HCT116 (cell line): ENCODE measurements at regions not wholly inside any gene's neighbourhood (a gene's known extent, or its start where the extent isn't known, plus 50 kb on each side); places are given as distances from the start of the nearest gene placed in this dataset.

ENCODE experiments used
- ATAC-seq: fragments of 200-7000 bp; cut with Tn5 transposase; 2 replicates; pipeline ENCODE4 v1.9.1; 2020; ENCODE audit warnings: mild to moderate bottlenecking, moderate library complexity
- BruUV-seq: library from RNA; stranded (reverse); fragments of 400-500 nt; replicated peaks from 2 replicates; lab custom pipeline; 2021; lab: Mats Ljungman, UMichigan
- CTCF ChIA-PET: fragments of 300-600 bp; sonication (Branson Sonifier 250); formaldehyde crosslinking; loops from one replicate; lab custom pipeline; 2021; ENCODE audit warnings: antibody characterized with exemption; lab: Charles Lee
- POLR2A ChIA-PET: fragments of 300-600, 350-600 bp; sonication (Branson Sonifier 250); formaldehyde crosslinking; loops from one replicate; lab custom pipeline; 2021; ENCODE audit warnings: antibody characterized with exemption; lab: Charles Lee
- RAD21 ChIA-PET, 2 experiments: fragments of 300-600 bp; sonication (Branson Sonifier 250); formaldehyde crosslinking; loops; one replicate each; lab custom pipeline; 2023; ENCODE audit warnings: low total read pairs in 2 of 2; ENCODE audit not compliant: uncharacterized antibody in 2 of 2, unreplicated experiment in 2 of 2, low non-redundant PET in 1 of 2; lab: Charles Lee
- DNase-seq: peaks from one replicate; pipeline ENCODE4 v3.0.0-alpha.2; 2010; ENCODE audit warnings: low read depth, low spot score
- H2AFZ ChIP-seq: fragments of 200-600 bp; shearing (Covaris generic), sonication (generic); 2 replicates; pipeline ENCODE4 v1.6.1; 2017; ENCODE audit warnings: low read depth, mixed run types, mixed read lengths, antibody characterized with exemption, low read length; ENCODE audit not compliant: poor library complexity, severe bottlenecking
- H3K27ac ChIP-seq: 2 replicates; pipeline ENCODE4 v1.5.1; 2012; ENCODE audit warnings: low read depth, low read length
- H3K27me3 ChIP-seq: fragments of 200-600 bp; sonication (generic); 2 replicates; pipeline ENCODE4 v1.6.1; 2016; ENCODE audit warnings: mixed run types, low read length, mixed read lengths; ENCODE audit not compliant: insufficient read depth
- H3K36me3 ChIP-seq, 2 experiments: fragments of 200-500 bp in 1 of 2; fragments of 200-600 bp in 1 of 2; sonication (Bioruptor generic) in 1 of 2; sonication (generic) in 1 of 2; 2 replicates each; pipeline versions ENCODE4 v1.5.1 to v1.6.1; 2014 to 2016; ENCODE audit warnings: low read length in 2 of 2, inconsistent platforms in 1 of 2, mixed read lengths in 1 of 2, mixed run types in 1 of 2; ENCODE audit not compliant: insufficient read depth in 2 of 2, control insufficient read depth in 1 of 2
- H3K4me1 ChIP-seq, 2 experiments: fragments of 200-600 bp in 1 of 2; sonication (generic) in 1 of 2; 2 replicates each; pipeline versions ENCODE4 v1.5.1 to v1.6.1; 2012 to 2017; ENCODE audit warnings: low read length in 2 of 2, inconsistent platforms in 1 of 2, mild to moderate bottlenecking in 1 of 2, mixed read lengths in 1 of 2, mixed run types in 1 of 2, moderate library complexity in 1 of 2; ENCODE audit not compliant: insufficient read depth in 2 of 2, control insufficient read depth in 1 of 2
- H3K4me2 ChIP-seq: fragments of 200-600 bp; sonication (generic); 2 replicates; pipeline ENCODE4 v1.6.1; 2017; ENCODE audit warnings: mixed run types, low read length, mixed read lengths
- H3K4me3 ChIP-seq, 2 experiments: fragments of 200-600 bp in 1 of 2; sonication (generic) in 1 of 2; replicated peaks in 1 of 2; 2 replicates each; pipeline ENCODE4 v1.5.1; 2011 to 2016; ENCODE audit warnings: low read length in 2 of 2, control low read depth in 1 of 2, low read depth in 1 of 2, mild to moderate bottlenecking in 1 of 2, mixed read lengths in 1 of 2, mixed run types in 1 of 2
- H3K79me2 ChIP-seq: fragments of 200-600 bp; sonication (generic); 2 replicates; pipeline ENCODE4 v1.6.1; 2017; ENCODE audit warnings: mild to moderate bottlenecking, mixed run types, low read length, moderate library complexity, mixed read lengths; ENCODE audit not compliant: insufficient read depth
- H3K9ac ChIP-seq: fragments of 200-600 bp; sonication (generic); 2 replicates; pipeline ENCODE4 v1.6.1; 2016; ENCODE audit warnings: low read length, mixed read lengths
- H3K9me2 ChIP-seq: fragments of 200-600 bp; sonication (generic), shearing (Covaris generic); 2 replicates; pipeline ENCODE4 v1.6.1; 2017; ENCODE audit warnings: mixed run types, mild to moderate bottlenecking, moderate library complexity; ENCODE audit not compliant: insufficient read depth
- H3K9me3 ChIP-seq, 2 experiments: fragments of 200-500 bp in 1 of 2; fragments of 200-600 bp in 1 of 2; sonication (Bioruptor generic) in 1 of 2; sonication (generic) in 1 of 2; 2 replicates each; pipeline ENCODE4 v1.6.1; 2014 to 2017; ENCODE audit warnings: low read length in 2 of 2, mixed read lengths in 2 of 2, inconsistent platforms in 1 of 2, low read depth in 1 of 2, mild to moderate bottlenecking in 1 of 2, mixed run types in 1 of 2, moderate library complexity in 1 of 2; ENCODE audit not compliant: control insufficient read depth in 1 of 2, insufficient read depth in 1 of 2
- H4K20me1 ChIP-seq: fragments of 200-600 bp; sonication (generic), shearing (Covaris generic); 2 replicates; pipeline ENCODE4 v1.6.1; 2017; ENCODE audit warnings: mixed run types, mild to moderate bottlenecking, moderate library complexity; ENCODE audit not compliant: insufficient read depth
- EGR1 ChIP-seq: IDR thresholded peaks from 2 replicates; pipeline ENCODE4 v1.6.1; 2012; ENCODE audit warnings: low read depth
- TCF7L2 ChIP-seq: IDR thresholded peaks from 2 replicates; pipeline ENCODE4 v1.7.0; 2011; ENCODE audit warnings: borderline replicate concordance, inconsistent platforms; ENCODE audit not compliant: insufficient read depth, insufficient read length; ENCODE audit errors: extremely low read depth
- YY1 ChIP-seq: IDR thresholded peaks from 2 replicates; pipeline ENCODE4 v1.6.1; 2011; ENCODE audit warnings: low read length, low read depth, moderate library complexity, mild to moderate bottlenecking; ENCODE audit not compliant: insufficient replicate concordance; ENCODE audit errors: extremely low read depth
- intact Hi-C: fragments of 100-400 bp; cut with micrococcal nuclease; formaldehyde crosslinking; loops from 2 replicates; pipeline ENCODE4 v1.10.0; 2022
- TF ChIP-seq, protein P1 (sequence below): IDR thresholded peaks from 2 replicates; pipeline ENCODE4 v1.6.1; 2011; ENCODE audit warnings: mild to moderate bottlenecking, low read length, moderate library complexity; ENCODE audit not compliant: insufficient replicate concordance; ENCODE audit errors: extremely low read depth
- TF ChIP-seq, protein P2 (sequence below), 3 experiments: fragments of 200-600 bp in 1 of 3; sonication (generic) in 1 of 3; IDR thresholded peaks in 2 of 3; conservative IDR thresholded peaks in 1 of 3; 2 replicates each; pipeline ENCODE4 v1.5.1; 2012 to 2017; ENCODE audit warnings: low read depth in 2 of 3, low read length in 2 of 3, antibody characterized with exemption in 1 of 3, borderline replicate concordance in 1 of 3, control low read depth in 1 of 3, mild to moderate bottlenecking in 1 of 3, mixed read lengths in 1 of 3, mixed run types in 1 of 3, moderate library complexity in 1 of 3; ENCODE audit not compliant: insufficient read depth in 1 of 3

DNA sequence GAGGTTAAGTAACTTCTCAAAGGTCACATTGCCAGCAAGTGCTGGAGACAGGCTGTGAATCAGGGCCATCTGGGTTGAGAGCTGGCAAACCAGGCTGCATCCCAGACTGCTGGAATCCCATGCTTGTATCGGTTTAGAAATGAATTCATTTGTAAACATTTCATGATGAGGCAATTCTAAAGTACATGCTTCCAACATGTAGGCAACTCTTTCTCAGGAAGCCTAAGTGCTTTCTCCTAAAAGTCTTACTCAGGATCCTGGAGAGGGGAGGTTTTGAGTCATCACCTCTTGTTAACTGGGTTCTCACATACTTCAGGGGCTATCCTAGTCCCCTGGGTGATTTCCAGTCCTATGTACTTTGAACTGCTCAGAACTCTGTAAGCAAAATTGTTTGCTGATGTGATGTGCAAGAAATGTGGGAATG lies 416.5 kb downstream of the MEIS1 start (continued):
- TF ChIP-seq, protein P1, sequence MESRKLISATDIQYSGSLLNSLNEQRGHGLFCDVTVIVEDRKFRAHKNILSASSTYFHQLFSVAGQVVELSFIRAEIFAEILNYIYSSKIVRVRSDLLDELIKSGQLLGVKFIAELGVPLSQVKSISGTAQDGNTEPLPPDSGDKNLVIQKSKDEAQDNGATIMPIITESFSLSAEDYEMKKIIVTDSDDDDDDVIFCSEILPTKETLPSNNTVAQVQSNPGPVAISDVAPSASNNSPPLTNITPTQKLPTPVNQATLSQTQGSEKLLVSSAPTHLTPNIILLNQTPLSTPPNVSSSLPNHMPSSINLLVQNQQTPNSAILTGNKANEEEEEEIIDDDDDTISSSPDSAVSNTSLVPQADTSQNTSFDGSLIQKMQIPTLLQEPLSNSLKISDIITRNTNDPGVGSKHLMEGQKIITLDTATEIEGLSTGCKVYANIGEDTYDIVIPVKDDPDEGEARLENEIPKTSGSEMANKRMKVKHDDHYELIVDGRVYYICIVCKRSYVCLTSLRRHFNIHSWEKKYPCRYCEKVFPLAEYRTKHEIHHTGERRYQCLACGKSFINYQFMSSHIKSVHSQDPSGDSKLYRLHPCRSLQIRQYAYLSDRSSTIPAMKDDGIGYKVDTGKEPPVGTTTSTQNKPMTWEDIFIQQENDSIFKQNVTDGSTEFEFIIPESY, result no peak

DNA sequence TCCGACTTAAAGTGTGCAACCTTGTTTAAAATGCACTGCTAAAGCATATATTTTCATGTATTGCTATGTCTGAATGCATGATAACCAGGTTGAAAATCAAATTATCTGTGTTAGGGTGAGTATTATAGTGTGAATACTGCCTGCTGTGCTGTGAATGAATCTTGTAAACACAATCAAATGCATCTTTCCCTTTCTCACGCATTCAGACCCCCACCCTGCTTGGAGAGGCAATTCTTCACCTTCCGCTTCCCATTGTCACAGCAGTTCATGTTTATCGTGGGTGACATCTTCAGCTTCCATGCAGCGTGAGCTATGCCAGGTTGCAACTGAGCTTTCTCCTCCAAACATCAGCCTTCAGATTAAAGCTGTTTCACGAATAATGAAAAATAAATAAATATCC lies 418.0 kb downstream of the MEIS1 start:
- H3K79me2 ChIP-seq, result no peaks in the 10 kb centered on the region
- RAD21 ChIA-PET, result no interaction called here

DNA sequence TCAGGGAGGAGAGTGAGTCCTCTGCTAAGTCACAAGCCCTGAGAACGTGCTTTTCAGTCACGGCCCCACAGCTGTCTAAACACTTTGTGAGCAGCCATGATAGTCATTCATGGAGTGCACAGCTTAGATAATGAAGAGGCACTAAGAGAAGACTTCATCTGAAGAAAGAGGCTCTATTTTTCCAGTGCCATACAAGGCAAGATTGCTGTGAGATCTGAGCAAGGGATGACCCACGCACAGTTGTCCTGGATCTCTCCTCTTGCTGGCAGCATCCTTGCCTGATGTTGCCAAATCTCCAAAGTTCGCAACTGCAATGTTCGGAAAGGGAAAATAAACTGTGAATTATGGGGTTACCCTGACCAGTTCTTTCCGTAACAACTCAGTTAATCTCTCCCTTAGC lies 418.7 kb downstream of the MEIS1 start:
- ChIA-PET RAD21 (no interaction called here), POLR2A (no interaction called here), CTCF (no interaction called here)
- Histone ChIP-seq H3K79me2 (no peaks in the 10 kb centered on the region), H3K27me3 (no peaks in the 10 kb centered on the region), H3K36me3 (no peaks in the 10 kb centered on the region), H3K4me1 (no peaks in the 10 kb centered on the region), H3K27ac (no peak overlapping the region), H3K4me2 (no peak overlapping the region), H3K9ac (no peak overlapping the region), H4K20me1 (no peaks in the 10 kb centered on the region), H3K4me3 (no peak overlapping the region), H3K9me3 (no peaks in the 10 kb centered on the region; a peak in 1 of 4 replicates), H3K9me2 (no peaks in the 10 kb centered on the region), H2AFZ (no peak overlapping the region)
- no peak for ATAC-seq
- BruUV-seq, result no TSS peak
- intact Hi-C loops, result no loop called here
- TF ChIP-seq EGR1 (no peak), YY1 (no peak)
- TF ChIP-seq, protein P2, sequence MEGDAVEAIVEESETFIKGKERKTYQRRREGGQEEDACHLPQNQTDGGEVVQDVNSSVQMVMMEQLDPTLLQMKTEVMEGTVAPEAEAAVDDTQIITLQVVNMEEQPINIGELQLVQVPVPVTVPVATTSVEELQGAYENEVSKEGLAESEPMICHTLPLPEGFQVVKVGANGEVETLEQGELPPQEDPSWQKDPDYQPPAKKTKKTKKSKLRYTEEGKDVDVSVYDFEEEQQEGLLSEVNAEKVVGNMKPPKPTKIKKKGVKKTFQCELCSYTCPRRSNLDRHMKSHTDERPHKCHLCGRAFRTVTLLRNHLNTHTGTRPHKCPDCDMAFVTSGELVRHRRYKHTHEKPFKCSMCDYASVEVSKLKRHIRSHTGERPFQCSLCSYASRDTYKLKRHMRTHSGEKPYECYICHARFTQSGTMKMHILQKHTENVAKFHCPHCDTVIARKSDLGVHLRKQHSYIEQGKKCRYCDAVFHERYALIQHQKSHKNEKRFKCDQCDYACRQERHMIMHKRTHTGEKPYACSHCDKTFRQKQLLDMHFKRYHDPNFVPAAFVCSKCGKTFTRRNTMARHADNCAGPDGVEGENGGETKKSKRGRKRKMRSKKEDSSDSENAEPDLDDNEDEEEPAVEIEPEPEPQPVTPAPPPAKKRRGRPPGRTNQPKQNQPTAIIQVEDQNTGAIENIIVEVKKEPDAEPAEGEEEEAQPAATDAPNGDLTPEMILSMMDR (IDR thresholded peaks at IDR 0.05 in 2 of 3, conservative IDR thresholded peaks at IDR 0.05 in 1 of 3; ENCODE audit: borderline replicate concordance in 1 of 3, insufficient read depth in 1 of 3, low read depth in 2 of 3, low read length in 2 of 3), result no peak
- DNase-seq, result no peak

More for the DNA sequence above, 418.0 kb downstream of the MEIS1 start:
- ChIA-PET POLR2A (no interaction called here), CTCF (no interaction called here)
- Histone ChIP-seq H3K27me3 (no peaks in the 10 kb centered on the region), H3K36me3 (no peaks in the 10 kb centered on the region), H4K20me1 (no peaks in the 10 kb centered on the region), H3K9ac (no peak overlapping the region), H3K27ac (no peak overlapping the region), H3K4me2 (no peak overlapping the region), H3K4me3 (no peak overlapping the region), H3K4me1 (no peaks in the 10 kb centered on the region), H2AFZ (no peak overlapping the region), H3K9me3 (no peaks in the 10 kb centered on the region; a peak in 1 of 4 replicates), H3K9me2 (no peaks in the 10 kb centered on the region)
- DNase-seq, result no peak
- BruUV-seq, result no TSS peak
- TF ChIP-seq TCF7L2, result no peak
- intact Hi-C loops, result no loop called here
- no peak for ATAC-seq
